ENCODE measurements at regions not wholly inside any gene's neighbourhood (a gene's known extent, or its start where the extent isn't known, plus 50 kb on each side); places are given as distances from the start of the nearest gene placed in this dataset.

DNA sequence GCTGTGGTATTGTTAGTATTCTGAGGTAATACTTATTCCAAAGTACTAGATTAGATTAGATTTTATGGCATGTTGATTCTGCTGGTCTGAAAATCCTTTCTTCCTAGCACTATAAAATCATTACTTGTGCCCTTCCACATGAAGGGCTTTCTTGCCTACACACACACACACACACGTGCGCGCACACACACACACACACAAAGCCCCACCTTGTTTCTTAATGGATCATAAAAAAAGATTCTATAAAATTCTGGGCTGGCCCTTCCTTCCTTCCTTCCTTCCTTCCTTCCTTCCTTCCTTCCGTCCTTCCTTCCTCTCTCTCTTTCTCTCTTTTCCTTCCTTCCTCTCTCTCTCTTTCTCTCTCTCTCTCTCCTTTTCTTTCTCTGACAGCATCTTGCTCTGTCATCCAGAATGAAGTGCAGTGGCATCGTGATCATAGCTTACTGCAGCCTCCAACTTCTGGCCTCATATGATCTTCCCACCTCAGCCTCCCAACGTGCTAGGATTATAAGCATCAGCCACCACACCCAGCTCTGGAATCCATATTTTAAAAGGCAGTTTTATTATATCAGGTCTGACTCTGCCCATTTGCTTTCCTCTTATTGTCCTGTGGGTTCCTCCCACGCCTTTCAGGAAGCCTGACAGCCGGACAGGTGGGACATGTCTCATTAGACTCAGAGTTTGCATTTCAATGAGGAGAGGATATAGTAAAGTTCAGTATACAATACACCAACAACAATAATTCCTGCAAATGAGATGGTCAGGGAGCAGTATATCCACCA lies 321.1 kb downstream of the PIK3C3 start:
- TF ChIP-seq, protein P1, sequence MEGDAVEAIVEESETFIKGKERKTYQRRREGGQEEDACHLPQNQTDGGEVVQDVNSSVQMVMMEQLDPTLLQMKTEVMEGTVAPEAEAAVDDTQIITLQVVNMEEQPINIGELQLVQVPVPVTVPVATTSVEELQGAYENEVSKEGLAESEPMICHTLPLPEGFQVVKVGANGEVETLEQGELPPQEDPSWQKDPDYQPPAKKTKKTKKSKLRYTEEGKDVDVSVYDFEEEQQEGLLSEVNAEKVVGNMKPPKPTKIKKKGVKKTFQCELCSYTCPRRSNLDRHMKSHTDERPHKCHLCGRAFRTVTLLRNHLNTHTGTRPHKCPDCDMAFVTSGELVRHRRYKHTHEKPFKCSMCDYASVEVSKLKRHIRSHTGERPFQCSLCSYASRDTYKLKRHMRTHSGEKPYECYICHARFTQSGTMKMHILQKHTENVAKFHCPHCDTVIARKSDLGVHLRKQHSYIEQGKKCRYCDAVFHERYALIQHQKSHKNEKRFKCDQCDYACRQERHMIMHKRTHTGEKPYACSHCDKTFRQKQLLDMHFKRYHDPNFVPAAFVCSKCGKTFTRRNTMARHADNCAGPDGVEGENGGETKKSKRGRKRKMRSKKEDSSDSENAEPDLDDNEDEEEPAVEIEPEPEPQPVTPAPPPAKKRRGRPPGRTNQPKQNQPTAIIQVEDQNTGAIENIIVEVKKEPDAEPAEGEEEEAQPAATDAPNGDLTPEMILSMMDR (conservative IDR thresholded peaks at IDR 0.05; ENCODE audit: low read length) = no peak
- no peak overlapping the region for H3K4me3 ChIP-seq (ENCODE audit: low read length)
- no peak for DNase-seq (ENCODE audit: low read depth)

DNA sequence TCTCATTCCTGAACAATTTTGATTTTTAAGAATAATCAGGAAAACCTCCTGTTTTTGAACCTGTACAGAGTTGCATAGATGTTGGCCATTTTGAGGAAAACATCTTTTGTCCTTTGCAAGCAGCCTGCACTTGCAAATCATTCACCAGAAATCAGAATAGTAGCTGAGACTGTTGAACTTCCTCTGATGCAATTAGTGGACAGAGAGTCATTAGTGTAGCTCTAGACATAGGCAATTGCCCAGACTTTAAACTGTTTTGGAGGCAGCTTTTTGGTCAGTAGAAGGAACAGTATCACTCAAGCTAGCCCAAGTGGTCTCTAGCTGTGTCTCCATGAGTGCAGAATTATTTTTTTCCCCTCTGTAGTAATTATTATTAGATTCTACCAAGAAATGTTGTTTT lies 326.1 kb downstream of the PIK3C3 start:
- no peak overlapping the region for H3K4me3 ChIP-seq (ENCODE audit: low read length)
- TF ChIP-seq, protein P1 (conservative IDR thresholded peaks at IDR 0.05; ENCODE audit: low read length) = no peak
- no peak for DNase-seq (ENCODE audit: low read depth)

DNA sequence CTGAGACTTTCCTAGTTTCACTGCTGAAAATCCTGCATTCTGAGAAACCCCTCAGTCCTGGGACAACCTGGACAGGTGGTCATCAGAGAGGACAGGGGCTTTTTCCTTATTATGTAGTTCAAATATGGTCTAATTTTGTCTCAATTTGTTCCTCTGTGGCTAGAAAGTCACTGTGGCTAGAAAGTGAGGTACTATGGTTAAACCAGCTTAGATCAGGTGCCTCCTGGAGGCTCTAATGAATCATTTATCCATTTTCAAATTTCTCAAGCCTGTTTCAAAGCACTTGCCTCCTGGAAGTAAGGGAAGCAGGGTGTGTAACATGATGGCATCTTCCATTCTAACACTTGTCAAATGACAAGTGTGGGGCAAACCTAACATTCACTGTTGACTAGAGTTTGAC lies 326.8 kb downstream of the PIK3C3 start:
- no peak for DNase-seq (ENCODE audit: low read depth)
- TF ChIP-seq, protein P1 (conservative IDR thresholded peaks at IDR 0.05; ENCODE audit: low read length) = no peak
- H3K4me3 ChIP-seq (ENCODE audit: low read length) = no peak overlapping the region

DNA sequence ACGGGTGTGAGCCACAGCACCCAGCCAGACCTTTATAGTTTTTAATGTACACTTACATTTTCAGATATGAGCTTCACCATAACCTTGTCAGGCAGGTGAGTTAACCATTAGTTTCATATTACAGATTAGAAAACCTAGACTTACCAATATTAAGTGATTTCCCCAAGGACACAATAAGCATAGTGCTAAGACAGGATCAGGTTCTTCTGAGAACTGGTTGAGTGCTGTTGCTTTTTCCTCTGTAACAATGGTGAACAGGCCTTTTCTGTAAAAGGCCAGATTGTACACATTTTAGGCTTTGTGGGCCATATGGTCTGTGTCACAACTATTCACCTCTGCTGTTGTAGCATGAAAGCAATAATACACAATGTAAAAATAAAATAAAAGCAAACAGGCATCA lies 332.0 kb downstream of the PIK3C3 start:
- no peak for DNase-seq (ENCODE audit: low read depth)
- TF ChIP-seq, protein P1 (conservative IDR thresholded peaks at IDR 0.05; ENCODE audit: low read length) = no peak

DNA sequence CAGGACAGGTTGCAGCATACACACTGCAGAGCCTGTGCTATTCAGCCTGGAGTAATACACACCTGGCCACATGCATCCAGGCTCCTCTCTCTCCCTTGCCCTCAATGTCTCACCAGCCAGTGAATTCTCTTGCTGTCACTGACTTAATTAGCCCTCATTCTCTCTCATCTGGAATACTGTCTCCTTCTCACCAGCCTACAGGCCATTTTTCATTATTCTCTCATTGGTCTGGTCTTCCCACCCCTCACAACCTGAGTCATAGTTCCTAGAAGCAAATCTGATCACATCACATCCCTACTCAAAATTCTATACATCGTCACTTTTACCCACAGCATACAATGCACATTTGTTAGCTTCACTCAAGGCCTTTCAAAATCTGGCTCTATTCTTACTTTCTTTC lies 333.1 kb downstream of the PIK3C3 start:
- H3K4me3 ChIP-seq (ENCODE audit: low read length) = no peak overlapping the region
- TF ChIP-seq, protein P1 (conservative IDR thresholded peaks at IDR 0.05; ENCODE audit: low read length) = no peak
- DNase-seq (ENCODE audit: low read depth) = no peak

More for the DNA sequence above, 332.0 kb downstream of the PIK3C3 start:
- H3K4me3 ChIP-seq (ENCODE audit: low read length) = no peak overlapping the region

DNA sequence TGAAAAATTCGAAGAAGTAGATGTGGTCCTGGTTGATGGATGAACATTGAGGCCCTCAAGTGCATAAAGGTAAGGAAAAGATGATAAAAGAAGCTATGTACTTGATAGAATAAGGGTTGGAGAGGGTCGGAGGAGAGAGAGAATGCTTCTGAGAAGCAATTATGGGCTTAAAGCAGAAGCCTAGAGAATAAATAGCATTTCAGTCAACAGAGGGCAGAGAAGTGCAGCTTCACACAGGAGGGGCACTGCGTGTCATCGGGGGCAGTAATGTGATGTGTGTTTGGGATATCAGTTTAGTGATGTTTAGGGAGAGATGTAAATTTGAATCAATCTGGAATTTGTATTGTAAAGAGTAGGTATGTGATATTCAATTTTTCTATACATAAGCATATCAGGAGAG lies 334.5 kb downstream of the PIK3C3 start:
- TF ChIP-seq, protein P1 (conservative IDR thresholded peaks at IDR 0.05; ENCODE audit: low read length) = no peak
- no peak overlapping the region for H3K4me3 ChIP-seq (ENCODE audit: low read length)
- no peak for DNase-seq (ENCODE audit: low read depth)
